K562 (cell line): ENCODE measurements at regions not wholly inside any gene's neighbourhood (a gene's known extent, or its start where the extent isn't known, plus 50 kb on each side); places are given as distances from the start of the nearest gene placed in this dataset.

ENCODE experiments used
- BMI1 ChIP-seq: fragments of 150-350 bp; IDR thresholded peaks from 2 replicates; pipeline ENCODE4 v1.6.1; 2014; ENCODE audit warnings: low read length
- CTCF ChIP-seq, 3 experiments: IDR thresholded peaks in 2 of 3; conservative IDR thresholded peaks in 1 of 3; 2 replicates each; pipeline ENCODE4 v1.5.1; 2011 to 2012; ENCODE audit warnings: low read length in 3 of 3, mild to moderate bottlenecking in 3 of 3, control low read depth in 2 of 3, improper control_type of control experiment in 1 of 3, inconsistent platforms in 1 of 3, low read depth in 1 of 3, mixed read lengths in 1 of 3, moderate library complexity in 1 of 3; ENCODE audit not compliant: insufficient read depth in 2 of 3
- ESRRB ChIP-seq: fragments of 250-450 bp; sonication (Bioruptor Pico); IDR thresholded peaks from 2 replicates; pipeline ENCODE4 v1.5.0; 2020; ENCODE audit warnings: mild to moderate bottlenecking, moderate library complexity, borderline replicate concordance
- FOXJ3 ChIP-seq: sonication (generic); formaldehyde crosslinking; IDR thresholded peaks from 2 replicates; pipeline ENCODE4 v1.4.0; 2020; ENCODE audit warnings: mild to moderate bottlenecking, missing genetic modification reagents
- HMG20B ChIP-seq: fragments of 250-450 bp; sonication (Bioruptor Pico); IDR thresholded peaks from 2 replicates; pipeline ENCODE4 v1.5.0; 2021; ENCODE audit warnings: mild to moderate bottlenecking
- HMGXB4 ChIP-seq: sonication (generic); formaldehyde crosslinking; IDR thresholded peaks from 2 replicates; pipeline ENCODE4 v1.8.1; 2023; ENCODE audit warnings: mild to moderate bottlenecking, missing genetic modification reagents
- STAT6 ChIP-seq: sonication (generic); formaldehyde crosslinking; IDR thresholded peaks from 2 replicates; pipeline ENCODE4 v1.8.1; 2023; ENCODE audit warnings: mild to moderate bottlenecking, missing genetic modification reagents
- ZNF398 ChIP-seq: fragments of 250-450 bp; sonication (Bioruptor Pico); IDR thresholded peaks from 2 replicates; pipeline ENCODE4 v1.8.0; 2021; ENCODE audit warnings: moderate library complexity, mild to moderate bottlenecking, inconsistent platforms

- TF ChIP-seq HMGXB4 (CRISPR knock-in tag): no peak
- no peak for TF ChIP-seq CTCF (IDR thresholded peaks at IDR 0.05 in 2 of 3, conservative IDR thresholded peaks at IDR 0.05 in 1 of 3; ENCODE audit: insufficient read depth in 2 of 3, low read depth in 1 of 3, low read length in 3 of 3)
- no peak for TF ChIP-seq HMG20B (CRISPR knock-in tag)
- no peak for TF ChIP-seq BMI1
- no peak for TF ChIP-seq STAT6 (CRISPR knock-in tag)
- TF ChIP-seq FOXJ3: no peak
- no peak for TF ChIP-seq ESRRB (CRISPR knock-in tag)
- TF ChIP-seq ZNF398: no peak
Observed at GRCh38 chr18:38966841-38967240, 1401.2 kb upstream of the CELF4 start.
